ENCODE measurements at regions not wholly inside any gene's neighbourhood (a gene's known extent, or its start where the extent isn't known, plus 50 kb on each side); places are given as distances from the start of the nearest gene placed in this dataset.

DNA sequence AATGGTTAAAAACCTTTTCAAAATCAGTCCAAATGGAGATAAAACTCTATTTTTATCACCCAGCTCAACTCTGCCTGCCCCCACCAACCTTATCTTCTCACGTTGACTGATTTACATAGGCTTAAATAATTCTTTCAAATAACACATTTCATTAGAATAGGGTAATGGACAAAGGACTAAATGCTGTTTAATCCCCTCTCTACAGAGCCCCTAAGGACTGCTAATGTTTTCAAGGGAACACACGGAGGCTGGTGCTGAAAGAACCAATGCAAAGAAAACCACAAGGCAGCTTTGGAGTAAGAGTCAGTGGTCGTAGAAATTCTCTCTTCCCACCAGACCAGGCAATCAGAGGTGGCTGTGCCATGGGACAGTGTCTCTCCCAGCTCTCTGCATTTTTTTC is 445.7 kb upstream of the MAF start:
- H3K4me1 ChIP-seq (ENCODE audit: insufficient read depth, low read length) = no peaks in the 10 kb centered on the region
- Mint-ChIP-seq H3K27me3 (peaks cover 8% of the 10 kb centered on the region), H3K9me3 (no peaks in the 10 kb centered on the region), H3K36me3 (ENCODE audit: low read depth) (no peaks in the 10 kb centered on the region), H3K4me1 (ENCODE audit: low read depth) (no peaks in the 10 kb centered on the region), H3K27ac (no peak overlapping the region), H3K4me3 (no peak overlapping the region)
- CTCF ChIA-PET = no interaction called here
- no peaks in the 10 kb centered on the region for H3K9me3 ChIP-seq (ENCODE audit: control insufficient read depth in 1 of 2, insufficient read depth in 1 of 2, low read length in 2 of 2)
- intact Hi-C loops (cut with DNase I, micrococcal nuclease) = no loop called here
- H3K27ac ChIP-seq (ENCODE audit: low read depth in 1 of 2, low read length in 2 of 2) = no peak overlapping the region
- H3K36me3 ChIP-seq (ENCODE audit: insufficient read depth, low read length) = no peaks in the 10 kb centered on the region
- H3K4me3 ChIP-seq (ENCODE audit: low read length) = no peak overlapping the region
- peaks cover 0 to 14% of the 10 kb centered on the region in 2 experiments for H3K27me3 ChIP-seq (ENCODE audit: control insufficient read depth in 1 of 2, insufficient read depth in 2 of 2, low read length in 2 of 2)
- POLR2A ChIA-PET = no interaction called here
- TF ChIP-seq CTCF (IDR thresholded peaks at IDR 0.05) = no peak
- DNase-seq (no peak), ATAC-seq (ENCODE audit: poor library complexity) (no peak)

GRCh38 chr16:80045861-80046260 is 445.3 kb upstream of the MAF start:
- CTCF ChIA-PET = no interaction called here
- ATAC-seq (ENCODE audit: poor library complexity) = no peak
- Histone ChIP-seq H3K4me1 (ENCODE audit: insufficient read depth, low read length) (no peaks in the 10 kb centered on the region), H3K36me3 (ENCODE audit: insufficient read depth, low read length) (no peaks in the 10 kb centered on the region), H3K27ac (ENCODE audit: low read depth in 1 of 2, low read length in 2 of 2) (no peak overlapping the region), H3K27me3 (ENCODE audit: control insufficient read depth in 1 of 2, insufficient read depth in 2 of 2, low read length in 2 of 2) (peaks cover 0 to 18% of the 10 kb centered on the region in 2 experiments), H3K9me3 (ENCODE audit: control insufficient read depth in 1 of 2, insufficient read depth in 1 of 2, low read length in 2 of 2) (no peaks in the 10 kb centered on the region), H3K4me3 (ENCODE audit: low read length) (no peak overlapping the region)
- Mint-ChIP-seq H3K27me3 (peaks cover 8% of the 10 kb centered on the region), H3K4me3 (no peak overlapping the region), H3K36me3 (ENCODE audit: low read depth) (no peaks in the 10 kb centered on the region), H3K9me3 (no peaks in the 10 kb centered on the region), H3K4me1 (ENCODE audit: low read depth) (no peaks in the 10 kb centered on the region), H3K27ac (no peak overlapping the region)
- intact Hi-C loops (cut with DNase I, micrococcal nuclease) = no loop called here
- no peak for TF ChIP-seq CTCF (IDR thresholded peaks at IDR 0.05)
- POLR2A ChIA-PET = no interaction called here
- no peak for DNase-seq

- POLR2A ChIA-PET = no interaction called here
- no peak for ATAC-seq (ENCODE audit: poor library complexity)
- Histone ChIP-seq H3K4me3 (ENCODE audit: low read length) (no peak overlapping the region), H3K9me3 (ENCODE audit: control insufficient read depth in 1 of 2, insufficient read depth in 1 of 2, low read length in 2 of 2) (no peaks in the 10 kb centered on the region), H3K4me1 (ENCODE audit: insufficient read depth, low read length) (no peaks in the 10 kb centered on the region), H3K27me3 (ENCODE audit: control insufficient read depth in 1 of 2, insufficient read depth in 2 of 2, low read length in 2 of 2) (peaks cover 0 to 18% of the 10 kb centered on the region in 2 experiments), H3K36me3 (ENCODE audit: insufficient read depth, low read length) (no peaks in the 10 kb centered on the region), H3K27ac (ENCODE audit: low read depth in 1 of 2, low read length in 2 of 2) (no peak overlapping the region)
- intact Hi-C loops (cut with DNase I, micrococcal nuclease) = no loop called here
- Mint-ChIP-seq H3K36me3 (ENCODE audit: low read depth) (no peaks in the 10 kb centered on the region), H3K27ac (no peak overlapping the region), H3K27me3 (peaks cover 8% of the 10 kb centered on the region), H3K4me3 (no peak overlapping the region), H3K9me3 (peaks cover 5% of the 10 kb centered on the region), H3K4me1 (ENCODE audit: low read depth) (no peaks in the 10 kb centered on the region)
- CTCF ChIA-PET = no interaction called here
- DNase-seq = no peak
- TF ChIP-seq CTCF (IDR thresholded peaks at IDR 0.05) = no peak
These were observed 440.9 kb upstream of the MAF start for GRCh38 chr16:80041410-80041809.

All from CD4-positive, alpha-beta T cell (primary cell).